ENCODE measurements at regions not wholly inside any gene's neighbourhood (a gene's known extent, or its start where the extent isn't known, plus 50 kb on each side); places are given as distances from the start of the nearest gene placed in this dataset.

DNA sequence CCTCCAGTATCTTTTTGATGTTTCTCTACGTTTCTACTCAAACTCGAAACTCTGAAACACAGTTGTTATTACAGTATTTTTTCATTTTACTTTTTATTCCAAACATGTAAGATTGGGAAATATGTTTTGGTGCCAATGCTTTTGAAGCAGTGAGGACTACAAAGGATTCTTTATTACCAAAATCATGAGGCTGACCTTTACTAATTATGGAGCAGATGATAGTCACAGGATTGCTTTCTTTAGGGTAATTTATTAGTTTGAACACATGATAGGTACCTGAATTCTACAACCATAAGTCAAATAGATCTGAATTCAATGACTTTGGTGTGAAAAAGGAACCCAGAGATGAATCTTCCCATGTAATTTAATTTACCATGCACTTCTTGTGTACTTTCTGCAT is 2015.1 kb upstream of the C9orf72 start:
- no peak for TF ChIP-seq ZNF274 (IDR thresholded peaks at IDR 0.05; ENCODE audit: low read depth, low read length)
- TF ChIP-seq SUZ12 (IDR thresholded peaks at IDR 0.05; ENCODE audit: extremely low read depth, insufficient read depth, insufficient read length): no peak
- TF ChIP-seq YY1 (IDR thresholded peaks at IDR 0.05; ENCODE audit: insufficient read depth, insufficient read length): no peak

Data from NT2/D1 (cell line).